Activated CD4-positive, CD25-positive, alpha-beta regulatory T cell (primary cell): ENCODE measurements at regions not wholly inside any gene's neighbourhood (a gene's known extent, or its start where the extent isn't known, plus 50 kb on each side); places are given as distances from the start of the nearest gene placed in this dataset.

ENCODE experiments used
- DNase-seq, 4 experiments: peaks; one replicate each; lab custom pipeline; 2025; lab: John Stamatoyannopoulos, UW

DNA sequence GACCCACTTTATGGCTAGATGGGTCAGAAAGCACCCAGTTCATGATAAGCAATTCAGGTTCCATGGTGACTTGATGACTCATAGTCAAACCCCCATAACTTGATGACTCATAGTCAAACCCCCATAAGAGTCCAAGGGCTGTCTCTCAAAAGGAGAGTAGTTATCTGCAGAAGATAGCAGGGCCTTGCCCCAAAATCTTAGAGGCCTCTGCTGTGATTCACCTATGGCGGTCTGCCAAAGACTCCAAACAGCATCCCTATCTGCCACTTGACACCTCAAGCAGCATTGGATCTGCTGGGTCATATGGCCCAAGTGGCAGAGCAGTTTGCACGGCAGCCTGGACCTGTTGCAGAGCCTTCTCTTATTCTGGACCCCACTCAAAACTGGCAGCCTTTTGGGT lies 395.2 kb upstream of the KIF2A start:
- no peak for DNase-seq

DNA sequence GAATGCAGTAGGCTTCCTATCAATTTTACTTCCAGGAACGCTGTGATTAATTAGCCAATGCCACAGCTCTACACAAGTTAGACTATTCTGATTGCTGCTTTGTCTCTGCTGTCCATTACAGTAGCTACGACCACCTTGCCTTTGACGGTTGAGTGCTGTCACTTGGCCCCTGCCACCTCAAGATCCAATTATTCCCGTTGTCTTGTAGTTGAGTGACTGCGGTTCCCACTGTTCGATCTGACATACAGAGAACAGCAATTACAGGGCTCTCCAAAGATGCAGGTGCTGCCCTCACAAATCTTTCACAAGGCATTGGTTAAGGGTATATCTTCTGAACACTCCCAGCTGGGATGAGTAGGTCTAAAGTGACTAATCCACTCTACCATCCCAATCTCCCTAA lies 393.4 kb upstream of the KIF2A start:
- DNase-seq = no peak

DNA sequence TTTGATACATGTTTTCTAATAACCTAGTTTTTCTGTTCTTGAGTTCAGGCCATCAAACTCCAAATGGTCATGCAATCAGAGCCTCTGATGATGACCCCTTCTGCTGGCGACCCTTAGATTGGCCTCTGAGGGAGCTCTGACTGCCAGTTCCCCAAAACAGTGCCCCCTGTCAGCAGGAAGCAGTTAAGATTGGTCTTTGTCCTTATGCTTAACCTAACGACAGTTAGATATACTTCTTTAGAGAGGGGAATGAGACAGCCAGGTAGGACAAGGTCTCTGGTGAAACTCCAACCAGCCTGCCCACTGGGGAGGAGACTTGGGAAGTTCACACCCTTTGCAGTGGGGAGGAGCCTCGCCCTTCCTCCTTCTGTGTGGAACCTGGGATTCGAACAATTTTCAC lies 390.4 kb upstream of the KIF2A start:
- no peak for DNase-seq

DNA sequence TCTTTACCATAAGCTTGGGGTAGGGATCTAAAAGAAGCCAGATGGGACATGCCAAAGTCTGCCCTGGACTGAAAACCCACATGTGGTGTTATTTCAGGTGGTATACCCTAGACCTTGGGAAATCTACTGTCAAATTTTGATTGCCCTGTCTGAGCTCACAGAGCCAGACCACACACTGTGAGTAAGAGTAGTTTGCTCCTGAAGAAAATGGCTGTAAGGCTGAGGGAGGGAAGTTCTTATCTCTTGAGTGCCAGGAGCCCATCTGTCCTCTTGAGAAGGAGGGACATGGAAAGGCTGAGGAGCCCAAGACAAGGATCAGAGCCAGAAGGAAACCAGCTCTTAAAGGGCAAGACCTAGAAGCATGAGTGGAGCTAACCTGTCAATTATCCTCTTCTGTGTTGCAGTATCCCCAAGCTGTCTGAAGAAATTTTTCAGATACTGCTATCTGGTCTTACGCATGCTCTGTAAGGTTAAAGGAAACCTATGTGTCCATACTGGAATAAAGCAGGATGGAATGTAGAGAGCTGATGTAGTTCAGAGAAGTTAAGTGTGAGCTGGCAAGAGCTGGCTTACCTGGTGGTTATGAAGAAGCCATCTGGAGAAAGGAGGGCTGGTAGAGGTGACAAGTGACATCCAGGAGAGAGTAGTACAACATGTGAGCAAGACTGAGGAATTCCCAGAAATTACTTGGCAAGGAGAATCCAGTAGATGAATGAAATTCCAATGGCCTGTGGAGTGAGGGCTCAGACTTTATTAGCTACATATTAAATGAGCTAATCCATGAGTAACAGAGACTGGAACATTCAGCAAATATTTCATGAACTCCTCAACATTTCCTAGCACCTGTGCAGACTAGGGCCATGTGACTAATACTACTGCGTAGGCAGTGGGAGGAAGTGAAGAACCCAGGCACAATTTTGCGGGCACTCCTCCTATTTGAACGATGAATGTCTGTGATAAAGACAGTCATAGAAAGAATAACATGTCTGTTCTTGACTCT lies 389.1 kb upstream of the KIF2A start:
- DNase-seq = no peak

DNA sequence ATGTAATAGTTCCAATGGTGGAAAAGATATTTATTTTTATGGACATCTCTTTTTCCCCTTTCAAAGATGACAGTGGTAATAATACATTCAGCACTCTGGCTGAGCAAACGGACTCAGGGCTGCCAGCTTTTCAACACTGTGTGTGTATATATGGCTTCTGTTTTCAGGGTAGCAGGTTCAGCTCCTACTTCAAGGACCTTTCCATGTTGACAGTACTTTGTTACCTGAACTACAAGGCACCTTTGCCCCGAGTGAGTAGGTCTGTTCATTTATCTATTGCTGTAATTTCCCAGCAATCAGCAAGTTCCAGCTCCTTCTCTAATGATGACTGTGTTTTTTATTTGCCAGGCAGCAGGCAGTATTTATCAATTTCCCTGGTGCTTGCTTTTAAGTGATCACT lies 387.4 kb upstream of the KIF2A start:
- no peak for DNase-seq

DNA sequence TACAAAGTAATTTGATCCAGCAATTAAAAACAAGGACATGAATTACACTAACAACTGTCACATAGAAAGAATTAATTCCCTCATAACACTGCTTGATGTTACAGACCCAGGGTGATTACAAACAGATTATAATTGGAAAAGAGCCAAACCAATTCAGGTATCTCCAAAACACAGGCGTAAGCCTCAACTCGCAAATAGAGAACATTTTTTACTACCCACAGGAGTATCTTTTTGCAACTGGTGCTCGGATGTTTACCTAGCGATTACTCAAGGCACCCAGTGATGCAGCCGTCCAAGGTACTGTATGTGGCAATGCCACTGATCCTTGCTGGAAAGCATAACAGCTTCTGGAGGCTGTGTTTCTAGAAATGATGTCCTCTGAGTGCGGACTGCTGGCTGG lies 386.1 kb upstream of the KIF2A start:
- DNase-seq = no peak

DNA sequence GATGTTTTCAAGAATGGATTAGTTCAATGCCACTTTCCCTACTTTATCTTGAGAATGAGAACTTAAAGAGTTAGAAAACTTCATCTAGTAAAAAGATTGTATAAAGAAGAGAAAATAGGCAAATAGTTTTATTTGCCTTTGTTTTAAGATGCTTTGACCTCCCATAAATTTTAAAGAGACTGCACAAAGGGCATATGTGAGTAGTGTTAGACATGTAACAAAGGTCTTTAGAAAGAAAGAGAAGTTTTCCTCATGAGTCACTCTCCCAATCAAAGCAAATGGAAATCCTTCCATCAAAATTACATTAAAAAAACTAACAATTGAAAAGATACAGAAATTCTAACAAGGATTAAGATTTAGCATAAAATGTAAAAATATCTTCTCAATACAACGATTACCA lies 381.8 kb upstream of the KIF2A start:
- DNase-seq = no peak

DNA sequence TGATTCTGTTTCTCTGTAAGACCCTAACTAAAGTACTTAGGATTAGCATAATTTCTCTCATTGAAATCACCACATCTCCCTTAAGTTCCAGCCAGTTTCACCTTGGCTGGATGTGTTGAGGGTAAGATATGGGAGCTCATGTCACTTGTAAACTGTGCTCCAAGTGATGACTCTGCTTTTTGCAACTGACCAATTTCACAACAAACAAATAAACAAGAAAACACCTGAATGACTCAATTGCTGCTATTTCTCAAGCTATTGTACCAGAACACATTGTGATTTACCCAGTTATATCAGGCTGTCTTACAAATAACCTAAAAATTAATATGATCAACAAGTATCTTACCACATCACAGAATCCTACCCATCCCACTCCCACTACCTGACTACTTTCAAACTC lies 379.1 kb upstream of the KIF2A start:
- DNase-seq = no peak

DNA sequence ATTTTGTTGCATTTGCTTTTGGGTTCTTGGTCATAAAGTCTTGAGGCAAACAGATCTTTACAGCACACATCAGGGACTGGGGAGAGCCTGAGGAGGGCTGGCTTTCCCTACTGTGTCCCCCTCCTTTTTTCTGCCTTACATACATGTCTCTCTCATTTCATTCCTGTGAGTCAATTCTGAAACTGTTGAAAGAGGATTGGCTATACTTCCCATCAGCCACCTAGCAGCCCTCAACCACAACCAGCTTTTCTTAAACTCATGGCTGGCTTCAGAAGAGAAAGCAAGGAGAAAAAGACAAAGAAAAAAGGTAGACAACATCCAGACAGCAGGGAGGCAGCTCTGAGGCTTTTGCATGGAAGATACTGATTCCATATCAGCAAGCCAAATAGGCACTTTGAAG lies 374.8 kb upstream of the KIF2A start:
- DNase-seq = no peak

DNA sequence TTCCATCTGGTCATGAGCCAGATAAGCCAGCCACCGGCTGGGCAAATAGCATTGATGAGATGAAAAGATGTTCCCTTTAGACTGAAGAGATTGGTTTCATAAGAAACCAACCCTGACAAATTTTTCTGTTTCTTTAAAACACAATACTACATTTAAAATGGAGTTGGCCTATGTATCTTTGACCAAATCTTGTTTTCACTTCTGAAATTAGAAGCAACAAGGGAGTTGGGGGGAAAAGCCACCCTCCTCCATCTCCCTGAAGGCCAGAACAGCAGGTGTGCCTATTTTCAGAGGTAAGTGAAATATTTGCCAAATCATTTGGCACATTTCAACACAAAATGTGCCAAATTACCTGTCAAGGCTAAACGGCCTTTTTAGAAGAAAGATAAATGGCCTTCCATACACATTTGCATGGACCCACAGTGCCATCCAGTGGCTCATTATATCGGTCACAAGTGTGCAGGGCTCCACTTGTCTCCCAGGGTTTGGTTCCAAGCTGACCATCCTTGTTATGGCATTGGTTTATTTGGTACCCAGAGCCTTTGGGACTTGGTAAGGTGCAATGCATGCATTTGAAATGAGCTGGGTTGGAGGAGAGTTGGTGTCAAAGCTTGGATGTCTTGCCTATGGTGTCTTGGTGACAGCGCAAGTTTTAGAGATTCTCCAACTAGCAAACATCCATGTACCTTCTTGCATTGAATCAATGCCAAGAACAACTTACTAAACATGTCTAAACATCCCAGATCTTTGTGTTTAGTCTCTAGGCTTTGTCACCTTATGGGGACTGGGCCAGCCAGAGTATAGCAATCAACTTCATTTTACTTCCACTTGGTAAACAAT lies 372.0 kb upstream of the KIF2A start:
- no peak for DNase-seq

DNA sequence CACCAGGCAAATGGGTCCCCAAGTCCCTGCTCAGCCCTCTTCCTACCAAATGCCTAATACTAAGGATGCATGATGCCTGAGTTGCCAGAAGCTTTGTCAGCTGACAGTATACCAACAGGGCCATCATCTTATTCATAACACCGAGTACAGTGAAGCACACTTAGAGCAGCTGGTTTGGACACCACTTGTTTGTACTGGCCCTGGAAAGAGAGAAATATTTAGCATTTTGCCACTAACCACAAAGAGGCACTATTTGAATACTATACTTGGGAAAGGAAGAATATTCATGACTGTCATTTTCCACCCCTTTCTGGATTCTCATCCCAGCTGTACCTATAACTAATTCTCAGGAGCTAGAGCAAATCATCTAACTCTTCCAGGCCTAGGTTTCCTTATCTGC lies 364.4 kb upstream of the KIF2A start:
- no peak for DNase-seq

DNA sequence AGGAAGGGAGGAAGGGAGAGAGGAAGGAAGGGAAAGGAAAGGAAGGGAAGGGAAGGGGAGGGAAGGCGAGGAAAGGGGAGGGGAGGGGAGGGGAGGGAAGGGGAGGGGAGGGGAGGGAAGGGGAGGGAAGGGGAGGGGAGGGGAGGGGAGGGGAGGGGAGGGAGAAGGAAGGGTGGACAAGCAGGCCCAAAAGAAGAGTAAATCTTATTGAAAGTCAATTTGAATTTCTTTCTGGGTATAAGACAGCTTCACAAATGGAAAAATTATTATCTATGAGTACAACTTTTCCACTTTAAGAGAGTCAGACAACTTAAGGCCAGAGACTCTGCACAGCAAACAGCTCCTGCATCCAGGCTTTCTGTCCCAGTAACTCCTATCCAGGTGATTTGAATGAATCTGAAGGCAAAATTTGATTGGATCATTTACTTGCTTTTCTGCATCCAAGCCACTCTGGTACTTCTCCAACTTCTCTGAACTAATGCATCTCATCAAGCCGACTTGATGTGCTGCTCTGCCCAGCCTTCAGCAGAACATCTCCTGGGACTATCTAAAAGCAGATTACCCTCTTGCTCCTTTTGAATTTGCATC lies 363.4 kb upstream of the KIF2A start:
- DNase-seq = no peak

DNA sequence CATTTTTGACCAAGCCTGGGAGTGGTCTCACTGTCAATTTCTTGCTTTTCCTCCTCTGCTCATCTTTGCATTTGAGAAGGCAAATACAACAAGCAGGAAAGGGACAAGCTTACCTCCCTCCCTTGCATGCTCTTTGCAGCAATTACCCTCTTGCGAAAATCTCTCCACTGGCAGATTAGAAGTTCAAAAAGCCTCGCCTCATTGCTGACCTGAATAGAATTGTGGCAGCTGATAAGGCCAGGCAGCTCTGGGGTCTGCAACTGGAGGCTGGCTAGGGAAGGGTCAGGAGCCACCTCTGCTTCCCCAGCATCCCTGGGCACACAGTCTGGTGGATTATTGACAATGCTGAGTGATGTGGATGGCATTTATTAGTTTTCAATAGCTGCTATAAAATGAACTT lies 362.3 kb upstream of the KIF2A start:
- DNase-seq = no peak

DNA sequence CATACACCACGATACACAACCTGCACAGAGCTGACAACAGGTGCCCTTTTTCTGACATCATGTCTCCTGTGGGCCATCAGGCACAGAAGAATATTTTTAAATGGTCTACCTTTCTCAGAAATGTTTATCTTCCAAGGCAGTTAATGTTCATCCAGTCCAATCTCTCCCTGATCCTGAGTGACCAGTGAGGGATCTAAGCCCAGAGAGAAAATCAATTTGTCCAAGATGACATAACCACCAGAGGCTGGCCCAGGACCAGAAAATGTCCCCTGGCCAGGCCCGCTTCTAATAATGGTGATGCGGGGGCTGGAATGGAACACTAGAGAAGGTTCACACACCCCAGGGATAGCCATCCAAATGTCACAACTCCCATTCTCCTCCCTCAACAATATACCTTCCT lies 357.9 kb upstream of the KIF2A start:
- DNase-seq = no peak

DNA sequence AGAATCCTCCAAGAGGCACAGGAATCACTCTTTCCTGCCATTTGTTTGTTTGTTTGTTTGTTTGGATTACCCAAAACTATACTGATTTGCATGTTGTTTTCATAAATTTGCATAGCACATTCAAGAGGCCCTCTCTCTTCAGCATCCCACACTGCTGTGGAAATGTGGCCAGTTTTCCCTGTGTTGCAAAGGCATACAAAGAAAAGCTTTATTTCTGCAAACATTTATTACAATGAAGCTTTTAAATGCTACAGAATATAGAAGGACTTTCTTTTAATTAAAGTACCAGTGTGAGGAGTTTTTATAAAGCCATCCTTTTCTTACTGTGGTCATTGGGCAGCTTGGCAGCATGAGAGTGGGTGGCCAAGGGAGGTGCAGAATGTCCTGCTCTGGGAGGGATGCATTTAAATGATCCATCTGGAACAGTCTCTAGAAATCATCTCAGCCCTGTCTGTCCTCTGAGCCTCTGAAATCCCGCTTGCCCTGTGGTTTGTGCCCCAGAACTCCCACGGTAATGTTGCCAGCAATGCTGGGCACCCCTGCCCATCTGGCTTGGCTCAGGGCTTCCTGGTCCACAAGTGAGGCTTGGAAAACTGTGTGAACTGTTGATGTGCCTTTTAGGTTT lies 356.8 kb upstream of the KIF2A start:
- DNase-seq = no peak

DNA sequence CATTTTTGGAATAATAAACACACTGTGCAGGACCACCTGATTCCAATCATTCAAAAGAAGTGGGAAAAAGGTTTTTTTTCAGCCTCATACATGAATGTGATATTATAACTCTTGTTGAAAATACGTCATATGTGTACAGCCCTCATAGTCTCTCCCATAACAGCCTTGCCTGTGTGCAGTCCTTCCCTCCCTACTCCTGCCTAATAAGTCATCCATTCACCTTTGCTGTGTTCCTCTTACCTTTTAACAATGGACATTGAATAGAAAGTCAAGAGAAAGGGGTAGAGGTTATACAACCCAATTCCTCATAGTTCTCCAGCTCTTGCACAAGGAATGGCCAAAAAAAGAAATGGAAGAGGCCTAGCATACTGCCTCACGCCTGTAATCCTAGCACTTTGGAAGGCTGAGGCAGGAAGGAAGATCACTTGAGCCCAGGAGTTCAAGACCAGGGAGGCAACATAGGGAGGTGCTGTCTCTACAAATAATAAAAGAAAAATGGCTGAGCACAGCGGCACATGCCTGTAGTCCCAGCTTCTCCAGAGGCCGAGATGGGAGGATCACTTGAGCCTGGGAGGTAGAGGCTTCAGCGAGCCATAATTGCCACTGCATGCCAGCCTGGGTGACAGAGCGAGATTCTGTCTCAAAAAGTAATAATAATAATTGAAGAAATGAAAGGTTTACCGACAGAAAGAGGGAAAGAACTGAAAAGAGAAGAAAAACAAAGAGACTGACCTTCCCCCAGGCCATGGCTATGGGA lies 356.1 kb upstream of the KIF2A start:
- no peak for DNase-seq

DNA sequence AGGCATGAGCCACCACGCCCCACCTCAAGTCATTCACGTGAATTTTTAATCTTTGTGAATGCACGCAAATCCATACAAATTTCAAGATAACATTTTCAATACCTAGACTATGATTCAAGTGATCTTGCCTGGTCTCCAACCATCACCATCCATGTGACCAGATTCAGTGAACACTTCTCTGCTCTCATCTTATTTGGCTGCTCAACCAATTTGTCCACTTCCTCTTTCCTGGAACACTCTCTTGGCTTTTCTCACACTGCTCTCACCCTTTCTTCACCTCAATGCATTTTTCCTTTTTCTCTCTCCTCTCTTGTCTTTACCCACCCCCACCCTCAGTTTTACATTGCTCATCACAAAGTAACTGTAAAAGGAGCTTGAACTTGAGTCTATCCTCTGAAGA lies 354.7 kb upstream of the KIF2A start:
- DNase-seq = no peak

DNA sequence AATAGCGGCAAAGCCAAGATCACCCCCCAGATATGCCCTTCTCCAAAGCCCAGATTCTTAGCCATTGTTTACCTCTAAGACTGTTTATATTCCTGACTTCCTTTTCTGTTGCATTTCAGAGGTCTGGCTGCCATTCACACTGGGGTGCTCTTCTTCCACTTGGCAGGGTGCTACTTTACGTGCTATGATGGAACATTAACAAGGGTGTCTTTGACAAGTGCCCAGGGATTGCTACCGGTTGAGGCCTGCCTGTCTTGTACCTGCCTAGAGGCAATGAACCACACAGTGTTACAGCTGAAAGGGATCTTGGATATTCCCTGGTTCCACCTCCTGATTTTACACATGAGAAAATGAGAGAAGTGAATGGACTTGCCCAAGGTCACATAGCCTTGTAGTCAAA lies 352.1 kb upstream of the KIF2A start:
- no peak for DNase-seq

DNA sequence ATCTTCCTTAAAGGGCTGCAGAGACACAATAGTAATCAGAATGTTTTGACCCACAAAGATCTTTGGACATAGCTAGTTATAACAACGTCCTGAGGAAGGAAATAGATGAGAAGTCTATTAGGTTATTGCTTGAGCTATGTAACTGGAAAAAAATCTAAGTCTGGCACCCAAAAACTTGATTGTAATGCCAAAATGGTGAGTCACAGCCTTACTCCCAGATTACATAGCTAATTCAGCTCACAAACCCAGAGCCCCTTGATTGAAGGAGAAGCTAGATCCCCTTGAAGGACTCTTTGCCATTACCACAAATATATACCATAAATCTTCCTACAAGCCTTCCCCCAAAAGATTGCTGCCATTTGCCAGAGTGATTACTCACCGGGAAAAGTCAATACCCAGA lies 341.8 kb upstream of the KIF2A start:
- DNase-seq = no peak

DNA sequence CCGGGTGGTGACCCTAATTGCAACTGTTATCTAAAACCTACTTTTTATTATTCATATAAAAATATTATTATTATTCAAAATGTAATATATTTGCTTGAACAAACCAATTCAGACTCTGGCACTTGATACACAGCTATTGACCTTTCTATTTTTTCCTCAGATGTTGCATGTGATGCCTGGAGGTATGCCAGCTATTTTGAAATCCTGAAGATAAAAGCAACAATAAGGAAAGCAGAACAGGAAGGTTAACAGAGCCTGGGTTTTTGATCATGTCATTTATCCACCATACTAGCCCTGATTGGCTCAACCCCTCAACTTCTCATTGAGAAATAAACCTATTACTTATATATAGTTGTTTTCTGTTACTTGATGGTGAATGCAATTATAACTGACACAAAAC lies 340.9 kb upstream of the KIF2A start:
- DNase-seq = no peak

DNA sequence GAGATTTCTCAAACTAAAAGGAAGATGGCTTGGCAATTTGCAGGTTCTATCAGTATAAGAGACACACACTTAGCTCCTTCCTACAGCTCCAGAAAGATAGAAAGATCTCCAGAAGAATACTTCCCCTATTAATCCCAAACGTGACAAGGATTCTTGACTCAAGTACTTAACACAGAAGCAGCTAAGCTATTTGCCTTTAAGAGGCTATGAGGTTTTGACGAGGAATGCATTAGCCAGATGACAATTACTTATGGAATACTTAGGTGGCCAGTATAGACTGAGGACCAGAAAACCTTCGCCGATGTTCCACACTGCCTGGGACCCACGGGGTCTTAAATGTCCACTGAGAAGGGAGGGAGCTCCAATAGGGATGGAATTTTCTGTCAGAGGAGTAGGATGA lies 340.5 kb upstream of the KIF2A start:
- no peak for DNase-seq
